Liver (tissue), 8 donors: ENCODE measurements at regions not wholly inside any gene's neighbourhood (a gene's known extent, or its start where the extent isn't known, plus 50 kb on each side); places are given as distances from the start of the nearest gene placed in this dataset.

Experiments used
- DNase-seq: peaks from one replicate; pipeline ENCODE4 v3.0.0-alpha.2; 2017; ENCODE audit warnings: low spot score
- H3K27ac ChIP-seq, 2 donors: one replicate each; pipeline ENCODE4 v1.7.0; 2013; ENCODE audit warnings: inconsistent platforms in 2 of 2, low read length in 2 of 2, control low read depth in 1 of 2, low read depth in 1 of 2, mild to moderate bottlenecking in 1 of 2
- H3K27me3 ChIP-seq, 4 donors: one replicate each; pipeline versions ENCODE4 v1.6.1 to v1.7.0; 2013; ENCODE audit warnings: low read length in 3 of 4, inconsistent platforms in 1 of 4, mild to moderate bottlenecking in 1 of 4, moderate library complexity in 1 of 4; ENCODE audit not compliant: control insufficient read depth in 4 of 4, insufficient read depth in 4 of 4
- H3K36me3 ChIP-seq, 4 donors: one replicate each; pipeline versions ENCODE4 v1.6.1 to v1.7.0; 2013; ENCODE audit warnings: low read length in 3 of 4, mild to moderate bottlenecking in 3 of 4, low read depth in 1 of 4, moderate library complexity in 1 of 4; ENCODE audit not compliant: control insufficient read depth in 4 of 4, insufficient read depth in 3 of 4
- H3K4me1 ChIP-seq, 4 donors: one replicate each; pipeline versions ENCODE4 v1.6.1 to v1.7.0; 2013; ENCODE audit warnings: low read length in 3 of 4, mild to moderate bottlenecking in 3 of 4, moderate library complexity in 1 of 4; ENCODE audit not compliant: control insufficient read depth in 4 of 4, insufficient read depth in 4 of 4
- H3K4me3 ChIP-seq, 3 donors: one replicate each; pipeline versions ENCODE4 v1.6.1 to v1.7.0; 2013; ENCODE audit warnings: low read length in 3 of 3, control low read depth in 1 of 3, low read depth in 1 of 3, mild to moderate bottlenecking in 1 of 3
- H3K9ac ChIP-seq, 2 donors: one replicate each; pipeline ENCODE4 v1.7.0; 2013; ENCODE audit warnings: low read length in 2 of 2, mild to moderate bottlenecking in 2 of 2, moderate library complexity in 2 of 2, control low read depth in 1 of 2, low read depth in 1 of 2
- H3K9me3 ChIP-seq, 4 donors: one replicate each; pipeline versions ENCODE4 v1.6.1 to v1.7.0; 2013; ENCODE audit warnings: low read length in 3 of 4; ENCODE audit not compliant: control insufficient read depth in 4 of 4
- ATF3 ChIP-seq: IDR thresholded peaks from 2 replicates; pipeline ENCODE4 v1.6.1; 2016; ENCODE audit warnings: antibody characterized with exemption
- EGR1 ChIP-seq, 2 donors: IDR thresholded peaks; 2 replicates each; pipeline ENCODE4 v1.6.1; 2016 to 2018; ENCODE audit warnings: antibody characterized with exemption in 2 of 2, low read depth in 2 of 2
- FOXA1 ChIP-seq: IDR thresholded peaks from 2 replicates; pipeline ENCODE4 v1.6.1; 2016; ENCODE audit warnings: antibody characterized with exemption
- FOXA2 ChIP-seq: IDR thresholded peaks from 2 replicates; pipeline ENCODE4 v1.6.1; 2016; ENCODE audit warnings: antibody characterized with exemption
- GABPA ChIP-seq, 2 donors: IDR thresholded peaks in 1 of 2; conservative IDR thresholded peaks in 1 of 2; 2 replicates each; pipeline ENCODE4 v1.6.1; 2016; ENCODE audit warnings: antibody characterized with exemption in 2 of 2, mild to moderate bottlenecking in 1 of 2, moderate library complexity in 1 of 2
- HNF4A ChIP-seq, 2 donors: conservative IDR thresholded peaks; 2 replicates each; pipeline ENCODE4 v1.6.1; 2016; ENCODE audit warnings: antibody characterized with exemption in 2 of 2, mild to moderate bottlenecking in 2 of 2
- HNF4G ChIP-seq: IDR thresholded peaks from 2 replicates; pipeline ENCODE4 v1.6.1; 2016; ENCODE audit warnings: antibody characterized with exemption
- JUND ChIP-seq, 2 donors: IDR thresholded peaks; 2 replicates each; pipeline ENCODE4 v1.6.1; 2016; ENCODE audit warnings: antibody characterized with exemption in 2 of 2
- NR2F2 ChIP-seq: IDR thresholded peaks from 2 replicates; pipeline ENCODE4 v1.6.1; 2016; ENCODE audit warnings: antibody characterized with exemption
- RAD21 ChIP-seq, 2 donors: IDR thresholded peaks; 2 replicates each; pipeline ENCODE4 v1.6.1; 2016; ENCODE audit warnings: antibody characterized with exemption in 2 of 2, mild to moderate bottlenecking in 2 of 2
- RXRA ChIP-seq, 2 donors: IDR thresholded peaks; 2 replicates each; pipeline ENCODE4 v1.6.1; 2017 to 2018; ENCODE audit warnings: antibody characterized with exemption in 2 of 2, mild to moderate bottlenecking in 1 of 2
- SP1 ChIP-seq: IDR thresholded peaks from 2 replicates; pipeline ENCODE4 v1.6.1; 2018; ENCODE audit warnings: antibody characterized with exemption, mild to moderate bottlenecking
- TAF1 ChIP-seq: conservative IDR thresholded peaks from 2 replicates; pipeline ENCODE4 v1.6.1; 2016; ENCODE audit warnings: antibody characterized with exemption, mild to moderate bottlenecking
- YY1 ChIP-seq: IDR thresholded peaks from 2 replicates; pipeline ENCODE4 v1.6.1; 2016; ENCODE audit warnings: antibody characterized with exemption, mild to moderate bottlenecking
- ZBTB33 ChIP-seq: IDR thresholded peaks from 2 replicates; pipeline ENCODE4 v1.6.1; 2016; ENCODE audit warnings: antibody characterized with exemption
- WGBS: extraction: QIAGEN DNeasy Blood & Tissue Kit; methylation state at CpG from one replicate; pipeline ENCODE4 v1.1.7; 2013; 5-methylcytosine and 5-hydroxymethylcytosine counted together
- TF ChIP-seq, protein P1 (sequence below): IDR thresholded peaks from 2 replicates; pipeline ENCODE4 v1.6.1; 2016; ENCODE audit warnings: antibody characterized with exemption
- TF ChIP-seq, protein P2 (sequence below): fragments of 150-350 bp; IDR thresholded peaks from 2 replicates; pipeline ENCODE4 v1.5.1; 2017; ENCODE audit warnings: improper control_type of control experiment, low read depth, low read length; ENCODE audit not compliant: missing input control
- TF ChIP-seq, protein P3 (sequence below): IDR thresholded peaks from 2 replicates; pipeline ENCODE4 v1.6.1; 2016; ENCODE audit warnings: antibody characterized with exemption, mild to moderate bottlenecking
- donor health status: healthy.
- donor health status: healthy.
- donor health status: healthy.
- donor health status: healthy.
- donor health status: healthy.

DNA sequence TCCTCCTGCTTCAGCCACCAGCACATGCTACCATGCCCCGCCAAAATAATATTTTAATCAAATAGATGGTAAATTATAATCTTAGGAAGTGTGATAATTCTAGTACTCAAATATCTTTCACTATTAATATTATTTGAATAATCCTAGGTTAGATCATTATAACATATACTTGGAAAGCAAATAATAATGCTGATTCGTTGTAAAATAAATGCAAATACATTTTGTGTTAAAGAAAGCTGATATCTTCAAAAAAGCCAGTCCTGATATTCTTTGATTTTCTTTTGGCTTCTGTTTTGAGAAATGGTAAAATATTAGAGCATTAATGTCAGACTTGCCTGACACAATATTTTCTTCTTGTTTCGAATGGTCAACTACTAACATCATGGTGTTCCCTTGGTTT is 116.3 kb upstream of the ADAMTS5 start:
- Histone ChIP-seq H3K4me1 (no peaks in the 10 kb centered on the region), H3K9me3 (no peaks in the 10 kb centered on the region), H3K9ac (no peak overlapping the region), H3K27me3 (peaks cover 0 to 3% (median 0%) of the 10 kb centered on the region in 4 donors), H3K27ac (no peak overlapping the region), H3K4me3 (no peak overlapping the region), H3K36me3 (no peaks in the 10 kb centered on the region)
- TF ChIP-seq YY1 (no peak), SP1 (no peak), NR2F2 (no peak), TAF1 (no peak), ZBTB33 (no peak), RAD21 (IDR thresholded peaks at IDR 0.05) (no peak), HNF4A (conservative IDR thresholded peaks at IDR 0.05) (no peak), HNF4G (no peak), FOXA2 (no peak), FOXA1 (no peak), GABPA (IDR thresholded peaks at IDR 0.05 in 1 of 2, conservative IDR thresholded peaks at IDR 0.05 in 1 of 2) (no peak), RXRA (IDR thresholded peaks at IDR 0.05) (no peak), ATF3 (no peak), JUND (IDR thresholded peaks at IDR 0.05) (no peak)
- TF ChIP-seq, protein P1, sequence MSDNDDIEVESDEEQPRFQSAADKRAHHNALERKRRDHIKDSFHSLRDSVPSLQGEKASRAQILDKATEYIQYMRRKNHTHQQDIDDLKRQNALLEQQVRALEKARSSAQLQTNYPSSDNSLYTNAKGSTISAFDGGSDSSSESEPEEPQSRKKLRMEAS = no peak
- TF ChIP-seq, protein P2, sequence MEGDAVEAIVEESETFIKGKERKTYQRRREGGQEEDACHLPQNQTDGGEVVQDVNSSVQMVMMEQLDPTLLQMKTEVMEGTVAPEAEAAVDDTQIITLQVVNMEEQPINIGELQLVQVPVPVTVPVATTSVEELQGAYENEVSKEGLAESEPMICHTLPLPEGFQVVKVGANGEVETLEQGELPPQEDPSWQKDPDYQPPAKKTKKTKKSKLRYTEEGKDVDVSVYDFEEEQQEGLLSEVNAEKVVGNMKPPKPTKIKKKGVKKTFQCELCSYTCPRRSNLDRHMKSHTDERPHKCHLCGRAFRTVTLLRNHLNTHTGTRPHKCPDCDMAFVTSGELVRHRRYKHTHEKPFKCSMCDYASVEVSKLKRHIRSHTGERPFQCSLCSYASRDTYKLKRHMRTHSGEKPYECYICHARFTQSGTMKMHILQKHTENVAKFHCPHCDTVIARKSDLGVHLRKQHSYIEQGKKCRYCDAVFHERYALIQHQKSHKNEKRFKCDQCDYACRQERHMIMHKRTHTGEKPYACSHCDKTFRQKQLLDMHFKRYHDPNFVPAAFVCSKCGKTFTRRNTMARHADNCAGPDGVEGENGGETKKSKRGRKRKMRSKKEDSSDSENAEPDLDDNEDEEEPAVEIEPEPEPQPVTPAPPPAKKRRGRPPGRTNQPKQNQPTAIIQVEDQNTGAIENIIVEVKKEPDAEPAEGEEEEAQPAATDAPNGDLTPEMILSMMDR = no peak
- WGBS = 83% methylated on average over 3 of the region's 3 CpGs
- no peak for DNase-seq

GRCh38 chr21:27082431-27083010 is 115.6 kb upstream of the ADAMTS5 start:
- no peak overlapping the region for H3K27ac ChIP-seq
- DNase-seq = no peak
- no peak overlapping the region for H3K9ac ChIP-seq
- H3K9me3 ChIP-seq = no peaks in the 10 kb centered on the region
- no peaks in the 10 kb centered on the region for H3K36me3 ChIP-seq
- no peaks in the 10 kb centered on the region for H3K4me1 ChIP-seq
- TF ChIP-seq JUND (IDR thresholded peaks at IDR 0.05) = no peak
- no peak for TF ChIP-seq EGR1 (IDR thresholded peaks at IDR 0.05; ENCODE audit: low read depth in 2 of 2)
- no peak for TF ChIP-seq YY1
- TF ChIP-seq, protein P1 = no peak
- no peak for TF ChIP-seq ATF3
- TF ChIP-seq TAF1 = no peak
- no peak for TF ChIP-seq HNF4A (conservative IDR thresholded peaks at IDR 0.05)
- TF ChIP-seq NR2F2 = no peak
- no peak for TF ChIP-seq SP1
- no peak for TF ChIP-seq RAD21 (IDR thresholded peaks at IDR 0.05)
- TF ChIP-seq RXRA (IDR thresholded peaks at IDR 0.05) = no peak
- TF ChIP-seq, protein P3, sequence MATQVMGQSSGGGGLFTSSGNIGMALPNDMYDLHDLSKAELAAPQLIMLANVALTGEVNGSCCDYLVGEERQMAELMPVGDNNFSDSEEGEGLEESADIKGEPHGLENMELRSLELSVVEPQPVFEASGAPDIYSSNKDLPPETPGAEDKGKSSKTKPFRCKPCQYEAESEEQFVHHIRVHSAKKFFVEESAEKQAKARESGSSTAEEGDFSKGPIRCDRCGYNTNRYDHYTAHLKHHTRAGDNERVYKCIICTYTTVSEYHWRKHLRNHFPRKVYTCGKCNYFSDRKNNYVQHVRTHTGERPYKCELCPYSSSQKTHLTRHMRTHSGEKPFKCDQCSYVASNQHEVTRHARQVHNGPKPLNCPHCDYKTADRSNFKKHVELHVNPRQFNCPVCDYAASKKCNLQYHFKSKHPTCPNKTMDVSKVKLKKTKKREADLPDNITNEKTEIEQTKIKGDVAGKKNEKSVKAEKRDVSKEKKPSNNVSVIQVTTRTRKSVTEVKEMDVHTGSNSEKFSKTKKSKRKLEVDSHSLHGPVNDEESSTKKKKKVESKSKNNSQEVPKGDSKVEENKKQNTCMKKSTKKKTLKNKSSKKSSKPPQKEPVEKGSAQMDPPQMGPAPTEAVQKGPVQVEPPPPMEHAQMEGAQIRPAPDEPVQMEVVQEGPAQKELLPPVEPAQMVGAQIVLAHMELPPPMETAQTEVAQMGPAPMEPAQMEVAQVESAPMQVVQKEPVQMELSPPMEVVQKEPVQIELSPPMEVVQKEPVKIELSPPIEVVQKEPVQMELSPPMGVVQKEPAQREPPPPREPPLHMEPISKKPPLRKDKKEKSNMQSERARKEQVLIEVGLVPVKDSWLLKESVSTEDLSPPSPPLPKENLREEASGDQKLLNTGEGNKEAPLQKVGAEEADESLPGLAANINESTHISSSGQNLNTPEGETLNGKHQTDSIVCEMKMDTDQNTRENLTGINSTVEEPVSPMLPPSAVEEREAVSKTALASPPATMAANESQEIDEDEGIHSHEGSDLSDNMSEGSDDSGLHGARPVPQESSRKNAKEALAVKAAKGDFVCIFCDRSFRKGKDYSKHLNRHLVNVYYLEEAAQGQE = no peak
- no peak for TF ChIP-seq FOXA1
- WGBS = 75% methylated on average over 4 of the region's 4 CpGs
- H3K4me3 ChIP-seq = no peak overlapping the region
- H3K27me3 ChIP-seq = peaks cover 0 to 3% (median 0%) of the 10 kb centered on the region in 4 donors
